ENCODE measurements at regions not wholly inside any gene's neighbourhood (a gene's known extent, or its start where the extent isn't known, plus 50 kb on each side); places are given as distances from the start of the nearest gene placed in this dataset.

DNA sequence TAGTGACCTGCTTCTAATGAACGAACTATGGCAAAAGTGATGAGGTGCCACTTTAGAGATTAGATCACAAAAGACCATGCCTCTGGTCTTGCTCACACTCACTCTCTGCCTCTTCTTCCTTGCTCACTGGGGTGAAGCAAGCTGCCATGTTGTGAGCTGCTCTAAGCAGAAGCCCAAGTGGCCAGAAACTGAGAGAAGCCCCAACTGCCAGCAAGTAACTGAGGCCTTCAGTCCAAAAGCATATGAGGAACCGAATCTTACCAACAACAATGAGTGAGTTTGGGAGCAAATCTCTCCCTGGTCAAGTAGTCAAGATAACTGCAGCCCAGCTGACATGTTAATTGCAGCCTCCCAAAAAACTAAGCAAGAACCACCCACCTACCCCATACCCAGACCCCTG lies 126.0 kb upstream of the ACO1 start:
- H3K4me1 ChIP-seq (ENCODE audit: insufficient read depth, low read length): no peaks in the 10 kb centered on the region
- H3K36me3 ChIP-seq (ENCODE audit: insufficient read depth, low read length): no peaks in the 10 kb centered on the region
- H3K9me3 ChIP-seq (ENCODE audit: control insufficient read depth, insufficient read depth, low read length): 0 out of 2 replicates have a peak, but pooled peaks cover 3% of the 10 kb centered on the region
- H3K9ac ChIP-seq (ENCODE audit: low read depth, low read length): no peak overlapping the region

DNA sequence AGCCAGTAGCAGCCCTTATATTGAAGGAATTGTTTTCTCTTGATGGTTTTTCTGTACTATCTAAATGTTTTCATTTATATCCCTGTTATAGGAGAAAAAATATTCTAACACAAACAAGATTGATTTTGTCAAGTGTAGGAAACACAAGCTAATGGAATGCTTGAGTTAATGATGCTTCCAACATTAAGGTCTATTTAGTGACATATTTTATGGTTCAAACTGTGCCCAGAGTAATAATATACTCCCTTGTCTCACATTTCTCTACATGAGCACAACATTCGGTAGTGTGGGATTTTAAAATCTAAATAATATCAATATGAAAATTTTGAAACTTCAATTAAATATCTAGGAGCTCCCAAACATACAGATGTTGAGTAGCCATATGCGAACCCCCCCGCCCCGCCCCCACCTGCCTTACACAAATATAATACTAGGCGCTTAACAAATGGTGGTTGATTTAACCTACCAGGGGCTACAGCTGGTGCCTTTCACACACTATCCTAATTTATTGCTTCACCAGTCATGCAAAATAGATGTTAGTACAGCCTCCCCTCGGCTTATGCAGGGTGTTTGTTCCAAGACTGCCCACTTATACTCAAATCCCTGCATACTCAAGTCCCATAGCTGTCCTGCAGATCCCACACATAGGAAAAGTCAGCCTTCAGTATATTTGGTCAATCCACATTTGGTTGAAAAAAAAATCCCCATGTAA lies 124.1 kb upstream of the ACO1 start:
- 0 out of 2 replicates have a peak, but pooled peaks cover 6% of the 10 kb centered on the region for H3K4me1 ChIP-seq (ENCODE audit: insufficient read depth, low read length)
- no peak overlapping the region for H3K9ac ChIP-seq (ENCODE audit: low read depth, low read length)

DNA sequence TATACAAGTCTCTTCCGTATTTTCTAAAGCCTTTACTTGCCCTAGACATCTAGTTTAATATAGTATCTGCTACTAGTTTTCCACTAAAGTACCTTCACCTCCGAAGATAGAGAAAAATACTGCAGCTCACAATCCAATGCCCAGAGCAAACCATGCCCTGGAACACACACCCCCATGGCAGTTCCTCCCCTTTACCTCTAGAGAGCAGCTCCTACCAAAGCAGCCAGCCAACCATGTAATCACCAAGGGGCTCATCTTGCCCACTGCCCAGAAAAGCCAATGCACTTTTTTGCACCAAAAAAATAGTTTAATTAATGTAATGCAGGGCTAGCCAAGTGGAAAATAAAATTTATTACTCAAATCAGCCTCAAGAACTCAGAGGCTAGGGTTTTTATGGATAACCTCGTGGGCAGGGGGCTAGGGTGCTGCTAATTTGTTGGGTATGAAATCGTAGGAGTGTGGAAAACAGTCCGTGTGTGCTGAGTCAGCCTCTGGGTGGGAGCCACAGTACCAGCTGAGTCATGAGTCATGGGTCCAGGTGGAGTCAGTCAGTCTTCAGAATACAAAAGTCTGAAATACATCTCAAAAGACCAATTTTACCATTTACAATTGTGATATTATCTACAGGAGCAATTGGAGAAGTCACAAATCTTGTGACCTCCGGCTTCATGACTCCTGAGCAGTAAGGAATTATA lies 120.1 kb upstream of the ACO1 start:
- H3K36me3 ChIP-seq (ENCODE audit: insufficient read depth, low read length): no peaks in the 10 kb centered on the region
- H3K4me1 ChIP-seq (ENCODE audit: insufficient read depth, low read length): 0 out of 2 replicates have a peak, but pooled peaks cover 6% of the 10 kb centered on the region
- peak overlapping the region; percentile 36 for H3K9ac ChIP-seq (ENCODE audit: low read depth, low read length)
- no peaks in the 10 kb centered on the region for H3K9me3 ChIP-seq (ENCODE audit: control insufficient read depth, insufficient read depth, low read length)

More for the DNA sequence above, 124.1 kb upstream of the ACO1 start:
- Histone ChIP-seq H3K9me3 (ENCODE audit: control insufficient read depth, insufficient read depth, low read length) (no peaks in the 10 kb centered on the region), H3K36me3 (ENCODE audit: insufficient read depth, low read length) (no peaks in the 10 kb centered on the region)

- 0 out of 2 replicates have a peak, but pooled peaks cover 6% of the 10 kb centered on the region for H3K4me1 ChIP-seq (ENCODE audit: insufficient read depth, low read length)
- H3K36me3 ChIP-seq (ENCODE audit: insufficient read depth, low read length): no peaks in the 10 kb centered on the region
- no peaks in the 10 kb centered on the region for H3K9me3 ChIP-seq (ENCODE audit: control insufficient read depth, insufficient read depth, low read length)
- no peak overlapping the region for H3K9ac ChIP-seq (ENCODE audit: low read depth, low read length)
These were observed 119.4 kb upstream of the ACO1 start for GRCh38 chr9:32265037-32265436.

GRCh38 chr9:32278991-32279390 lies 105.5 kb upstream of the ACO1 start:
- H3K9me3 ChIP-seq (ENCODE audit: control insufficient read depth, insufficient read depth, low read length): no peaks in the 10 kb centered on the region; the same call in 1 of the 2 replicates
- no peaks in the 10 kb centered on the region for H3K4me1 ChIP-seq (ENCODE audit: insufficient read depth, low read length)
- H3K9ac ChIP-seq (ENCODE audit: low read depth, low read length): no peak overlapping the region
- H3K36me3 ChIP-seq (ENCODE audit: insufficient read depth, low read length): no peaks in the 10 kb centered on the region

DNA sequence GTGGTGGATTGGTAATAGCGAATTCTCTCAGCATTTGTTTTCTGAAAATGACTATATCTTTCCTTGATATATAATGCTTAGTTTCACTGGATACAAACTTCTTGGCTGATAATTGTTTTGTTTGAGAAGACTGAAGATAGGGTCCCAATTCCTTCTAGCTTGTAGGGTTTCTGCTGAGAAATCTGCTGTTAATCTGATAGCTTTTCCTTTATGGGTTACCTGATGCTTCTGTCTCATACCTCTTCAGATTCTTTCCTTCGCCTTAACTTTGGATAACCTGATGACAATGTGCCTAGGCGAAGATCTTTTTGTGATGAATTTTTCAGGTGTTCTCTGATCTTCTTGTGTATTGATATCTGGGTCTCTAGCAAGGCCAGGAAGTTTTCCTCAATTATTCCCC lies 94.7 kb upstream of the ACO1 start:
- no peaks in the 10 kb centered on the region for H3K36me3 ChIP-seq (ENCODE audit: insufficient read depth, low read length)
- H3K9me3 ChIP-seq (ENCODE audit: control insufficient read depth, insufficient read depth, low read length): no peaks in the 10 kb centered on the region
- no peaks in the 10 kb centered on the region for H3K4me1 ChIP-seq (ENCODE audit: insufficient read depth, low read length)
- no peak overlapping the region for H3K9ac ChIP-seq (ENCODE audit: low read depth, low read length)

DNA sequence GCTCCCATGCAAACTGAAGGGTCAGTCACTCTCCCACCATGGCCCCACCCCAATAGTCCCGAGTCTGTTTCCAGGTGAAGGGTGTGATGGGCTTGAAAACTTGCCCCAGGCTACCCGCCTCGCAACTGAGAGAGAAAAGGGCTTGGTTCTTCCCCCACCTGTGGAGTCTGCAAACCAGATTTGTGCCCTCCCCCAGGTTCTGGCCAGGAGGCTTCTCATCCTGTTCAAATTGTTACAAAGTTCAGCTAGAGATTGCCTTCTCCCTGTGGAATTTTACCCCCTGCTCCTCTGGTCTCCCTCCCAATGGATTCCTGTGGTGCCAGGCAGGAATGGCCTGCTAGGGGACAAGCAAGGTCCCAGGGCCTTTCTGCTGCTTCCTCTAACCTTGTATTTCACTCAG lies 93.1 kb upstream of the ACO1 start:
- Histone ChIP-seq H3K36me3 (ENCODE audit: insufficient read depth, low read length) (no peaks in the 10 kb centered on the region), H3K4me1 (ENCODE audit: insufficient read depth, low read length) (peaks cover under 1% of the 10 kb centered on the region; the same call in 1 of the 2 replicates), H3K9me3 (ENCODE audit: control insufficient read depth, insufficient read depth, low read length) (no peaks in the 10 kb centered on the region), H3K9ac (ENCODE audit: low read depth, low read length) (no peak overlapping the region)

GRCh38 chr9:32292611-32293010 lies 91.8 kb upstream of the ACO1 start:
- Histone ChIP-seq H3K9me3 (ENCODE audit: control insufficient read depth, insufficient read depth, low read length) (no peaks in the 10 kb centered on the region), H3K36me3 (ENCODE audit: insufficient read depth, low read length) (no peaks in the 10 kb centered on the region), H3K9ac (ENCODE audit: low read depth, low read length) (no peak overlapping the region), H3K4me1 (ENCODE audit: insufficient read depth, low read length) (peaks cover 9% of the 10 kb centered on the region; the same call in 1 of the 2 replicates)

DNA sequence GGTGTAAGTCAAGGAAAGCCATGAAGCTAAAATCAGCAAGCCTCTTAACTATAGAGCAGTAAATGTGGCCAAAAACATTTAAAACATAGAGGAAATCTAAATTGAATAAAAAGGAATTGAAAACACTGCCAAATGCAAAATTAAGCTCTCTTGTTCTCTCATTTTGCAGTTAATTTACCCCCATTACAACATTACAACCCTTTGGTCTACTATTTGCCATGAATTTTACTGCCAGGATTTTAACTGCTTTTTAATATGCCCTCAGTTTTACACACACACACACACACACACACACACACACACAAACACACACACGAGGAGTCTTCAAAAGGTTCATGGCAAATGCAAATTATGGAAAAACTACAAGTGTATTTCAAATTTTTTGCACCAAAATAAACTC lies 91.4 kb upstream of the ACO1 start:
- H3K4me1 ChIP-seq (ENCODE audit: insufficient read depth, low read length): peaks cover 10% of the 10 kb centered on the region; the same call in 1 of the 2 replicates

GRCh38 chr9:32294106-32294505 lies 90.3 kb upstream of the ACO1 start:
- Histone ChIP-seq H3K9me3 (ENCODE audit: control insufficient read depth, insufficient read depth, low read length) (no peaks in the 10 kb centered on the region; the same call in 1 of the 2 replicates), H3K9ac (ENCODE audit: low read depth, low read length) (no peak overlapping the region), H3K36me3 (ENCODE audit: insufficient read depth, low read length) (no peaks in the 10 kb centered on the region), H3K4me1 (ENCODE audit: insufficient read depth, low read length) (peaks cover 10% of the 10 kb centered on the region; the same call in 1 of the 2 replicates)

More for the DNA sequence above, 91.4 kb upstream of the ACO1 start:
- H3K9ac ChIP-seq (ENCODE audit: low read depth, low read length): no peak overlapping the region
- H3K36me3 ChIP-seq (ENCODE audit: insufficient read depth, low read length): no peaks in the 10 kb centered on the region
- no peaks in the 10 kb centered on the region for H3K9me3 ChIP-seq (ENCODE audit: control insufficient read depth, insufficient read depth, low read length)

- Histone ChIP-seq H3K36me3 (ENCODE audit: insufficient read depth, low read length) (no peaks in the 10 kb centered on the region), H3K9ac (ENCODE audit: low read depth, low read length) (no peak overlapping the region), H3K9me3 (ENCODE audit: control insufficient read depth, insufficient read depth, low read length) (no peaks in the 10 kb centered on the region; the same call in 1 of the 2 replicates), H3K4me1 (ENCODE audit: insufficient read depth, low read length) (peaks cover 13% of the 10 kb centered on the region; the same call in 1 of the 2 replicates)
These were observed 84.1 kb upstream of the ACO1 start for GRCh38 chr9:32300373-32300772.

DNA sequence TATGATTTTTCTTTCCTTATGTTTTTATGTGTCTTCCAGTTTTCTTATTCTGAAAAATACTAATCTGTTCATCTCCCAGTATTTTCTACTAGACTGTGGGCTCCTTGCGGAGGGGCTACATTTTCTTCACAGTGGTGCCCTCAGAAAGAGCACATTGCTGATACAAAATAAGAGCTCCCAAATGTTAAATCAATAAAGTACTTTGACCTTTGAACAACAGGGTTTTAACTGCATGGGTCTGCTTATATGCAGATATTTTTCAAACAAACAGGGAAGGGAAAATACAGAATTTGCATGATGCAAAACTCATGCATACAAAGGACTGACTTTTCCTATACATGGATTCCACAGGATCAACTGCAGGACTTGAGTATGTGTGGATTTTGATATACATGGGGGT lies 79.9 kb upstream of the ACO1 start:
- Histone ChIP-seq H3K9me3 (ENCODE audit: control insufficient read depth, insufficient read depth, low read length) (no peaks in the 10 kb centered on the region), H3K4me1 (ENCODE audit: insufficient read depth, low read length) (peaks cover 15% of the 10 kb centered on the region; the same call in 1 of the 2 replicates), H3K9ac (ENCODE audit: low read depth, low read length) (no peak overlapping the region), H3K36me3 (ENCODE audit: insufficient read depth, low read length) (no peaks in the 10 kb centered on the region)

GRCh38 chr9:32306006-32306405 lies 78.4 kb upstream of the ACO1 start:
- Histone ChIP-seq H3K4me1 (ENCODE audit: insufficient read depth, low read length) (peaks cover 15% of the 10 kb centered on the region; the same call in 1 of the 2 replicates), H3K9me3 (ENCODE audit: control insufficient read depth, insufficient read depth, low read length) (no peaks in the 10 kb centered on the region), H3K9ac (ENCODE audit: low read depth, low read length) (no peak overlapping the region), H3K36me3 (ENCODE audit: insufficient read depth, low read length) (no peaks in the 10 kb centered on the region)

- no peaks in the 10 kb centered on the region; the same call in 1 of the 2 replicates for H3K9me3 ChIP-seq (ENCODE audit: control insufficient read depth, insufficient read depth, low read length)
- no peaks in the 10 kb centered on the region for H3K36me3 ChIP-seq (ENCODE audit: insufficient read depth, low read length)
- no peaks in the 10 kb centered on the region for H3K4me1 ChIP-seq (ENCODE audit: insufficient read depth, low read length)
- H3K9ac ChIP-seq (ENCODE audit: low read depth, low read length): no peak overlapping the region
These were observed 65.0 kb upstream of the ACO1 start for GRCh38 chr9:32319312-32319929.
